SK-N-SH treated with all-trans-retinoic acid at 6 μM for 48 hours (cell line): ENCODE measurements at regions not wholly inside any gene's neighbourhood (a gene's known extent, or its start where the extent isn't known, plus 50 kb on each side); places are given as distances from the start of the nearest gene placed in this dataset.
"Not testable (repeated sequence)": the region's sequence is repeated elsewhere in the genome, so short reads cannot be mapped to it uniquely, and the experiment has no call there.

Experiments
- ATAC-seq: fragments of 200-7000 bp; cut with Tn5 transposase; 3 replicates; pipeline ENCODE4 v1.9.1; 2020; ENCODE audit warnings: mild to moderate bottlenecking, moderate library complexity
- BACH2 ChIP-seq: fragments of 250-450 bp; sonication (Bioruptor Pico); IDR thresholded peaks from 2 replicates; pipeline ENCODE4 v1.9.0; 2021; ENCODE audit warnings: mild to moderate bottlenecking, borderline replicate concordance
- CSDC2 ChIP-seq: fragments of 250-450 bp; sonication (Bioruptor Pico); IDR thresholded peaks from 2 replicates; pipeline ENCODE4 v1.5.0; 2020; ENCODE audit warnings: mild to moderate bottlenecking, moderate library complexity
- CSRNP3 ChIP-seq: fragments of 250-450 bp; sonication (Bioruptor Pico); IDR thresholded peaks from 2 replicates; pipeline ENCODE4 v1.5.1; 2021; ENCODE audit warnings: mild to moderate bottlenecking, moderate library complexity
- ESRRG ChIP-seq: fragments of 250-450 bp; sonication (Bioruptor Pico); IDR thresholded peaks from 2 replicates; pipeline ENCODE4 v1.6.1; 2021; ENCODE audit warnings: mild to moderate bottlenecking
- GLIS3 ChIP-seq: fragments of 250-450 bp; sonication (Bioruptor Pico); IDR thresholded peaks from 2 replicates; pipeline ENCODE4 v1.5.0; 2020; ENCODE audit warnings: mild to moderate bottlenecking, moderate library complexity
- ISL1 ChIP-seq: fragments of 250-450 bp; sonication (Bioruptor Pico); IDR thresholded peaks from 2 replicates; pipeline ENCODE4 v2.1.2; 2022; ENCODE audit warnings: mild to moderate bottlenecking, moderate library complexity
- OSR1 ChIP-seq: fragments of 250-450 bp; sonication (Bioruptor Pico); IDR thresholded peaks from 2 replicates; pipeline ENCODE4 v1.8.0; 2022; ENCODE audit warnings: moderate library complexity, mild to moderate bottlenecking, inconsistent platforms
- POU6F1 ChIP-seq: fragments of 250-450 bp; sonication (Bioruptor Pico); IDR thresholded peaks from 2 replicates; pipeline ENCODE4 v1.8.0; 2021; ENCODE audit warnings: low read depth, mild to moderate bottlenecking, moderate library complexity, borderline replicate concordance
- PPARA ChIP-seq: fragments of 250-450 bp; sonication (Bioruptor Pico); IDR thresholded peaks from 2 replicates; pipeline ENCODE4 v1.5.0; 2020; ENCODE audit warnings: mild to moderate bottlenecking, borderline replicate concordance
- RARB ChIP-seq: fragments of 250-450 bp; sonication (Bioruptor Pico); IDR thresholded peaks from 2 replicates; pipeline ENCODE4 v1.8.0; 2021; ENCODE audit warnings: mild to moderate bottlenecking, moderate library complexity
- SNAI2 ChIP-seq: fragments of 250-450 bp; sonication (Bioruptor Pico); IDR thresholded peaks from 2 replicates; pipeline ENCODE4 v1.5.0; 2020; ENCODE audit warnings: mild to moderate bottlenecking, moderate library complexity
- TSHZ2 ChIP-seq: fragments of 250-450 bp; sonication (Bioruptor Pico); IDR thresholded peaks from 2 replicates; pipeline ENCODE4 v1.5.0; 2020; ENCODE audit warnings: mild to moderate bottlenecking, moderate library complexity
- ZC3H10 ChIP-seq: fragments of 250-450 bp; sonication (Bioruptor Pico); IDR thresholded peaks from 2 replicates; pipeline ENCODE4 v1.5.1; 2021; ENCODE audit warnings: mild to moderate bottlenecking, moderate library complexity
- ZFP3 ChIP-seq: fragments of 250-450 bp; sonication (Bioruptor Pico); IDR thresholded peaks from 2 replicates; pipeline ENCODE4 v1.5.0; 2020; ENCODE audit warnings: mild to moderate bottlenecking, moderate library complexity
- ZFP30 ChIP-seq: fragments of 450-650 bp; formaldehyde crosslinking; IDR thresholded peaks from 2 replicates; pipeline ENCODE4 v1.5.0; 2022; ENCODE audit warnings: mild to moderate bottlenecking, moderate library complexity
- ZNF565 ChIP-seq: fragments of 450-650 bp; formaldehyde crosslinking; conservative IDR thresholded peaks from 2 replicates; pipeline ENCODE4 v1.5.0; 2020; ENCODE audit warnings: low read depth, mild to moderate bottlenecking, moderate library complexity
- ZNF70 ChIP-seq: fragments of 450-650 bp; formaldehyde crosslinking; IDR thresholded peaks from 2 replicates; pipeline ENCODE4 v1.5.0; 2020; ENCODE audit warnings: mild to moderate bottlenecking, moderate library complexity
- ZNF8 ChIP-seq: fragments of 450-650 bp; formaldehyde crosslinking; IDR thresholded peaks from 2 replicates; pipeline ENCODE4 v1.5.0; 2020; ENCODE audit warnings: mild to moderate bottlenecking, moderate library complexity
- TF ChIP-seq, protein P1 (sequence below): fragments of 250-450 bp; sonication (Bioruptor Pico); IDR thresholded peaks from 2 replicates; pipeline ENCODE4 v1.8.0; 2020; ENCODE audit warnings: mild to moderate bottlenecking, moderate library complexity, borderline replicate concordance

DNA sequence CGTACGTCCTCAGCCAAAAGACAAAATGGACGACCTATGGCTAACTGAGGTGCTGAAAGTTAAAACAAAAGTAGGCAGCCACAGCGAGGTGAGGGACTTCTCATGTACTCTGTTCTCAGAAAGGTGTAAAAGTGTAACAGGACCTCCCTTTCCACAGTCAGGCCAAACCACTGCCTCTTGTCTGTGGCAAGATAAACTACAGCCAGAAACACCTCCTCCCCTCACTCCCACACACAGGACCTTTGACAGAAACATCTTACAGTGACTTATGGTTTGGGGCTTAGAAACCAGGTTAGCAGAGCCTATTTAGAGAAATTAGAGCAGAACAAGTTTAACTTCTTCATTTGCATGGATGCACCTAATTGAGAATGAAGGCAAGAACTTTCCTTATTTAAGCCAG lies 499.1 kb upstream of the GRIN3A start:
- ATAC-seq: no peak
- TF ChIP-seq ZC3H10 (CRISPR knock-in tag) (no peak), ZNF565 (CRISPR knock-in tag) (no peak), BACH2 (no peak), ZNF70 (no peak)
- TF ChIP-seq, protein P1, sequence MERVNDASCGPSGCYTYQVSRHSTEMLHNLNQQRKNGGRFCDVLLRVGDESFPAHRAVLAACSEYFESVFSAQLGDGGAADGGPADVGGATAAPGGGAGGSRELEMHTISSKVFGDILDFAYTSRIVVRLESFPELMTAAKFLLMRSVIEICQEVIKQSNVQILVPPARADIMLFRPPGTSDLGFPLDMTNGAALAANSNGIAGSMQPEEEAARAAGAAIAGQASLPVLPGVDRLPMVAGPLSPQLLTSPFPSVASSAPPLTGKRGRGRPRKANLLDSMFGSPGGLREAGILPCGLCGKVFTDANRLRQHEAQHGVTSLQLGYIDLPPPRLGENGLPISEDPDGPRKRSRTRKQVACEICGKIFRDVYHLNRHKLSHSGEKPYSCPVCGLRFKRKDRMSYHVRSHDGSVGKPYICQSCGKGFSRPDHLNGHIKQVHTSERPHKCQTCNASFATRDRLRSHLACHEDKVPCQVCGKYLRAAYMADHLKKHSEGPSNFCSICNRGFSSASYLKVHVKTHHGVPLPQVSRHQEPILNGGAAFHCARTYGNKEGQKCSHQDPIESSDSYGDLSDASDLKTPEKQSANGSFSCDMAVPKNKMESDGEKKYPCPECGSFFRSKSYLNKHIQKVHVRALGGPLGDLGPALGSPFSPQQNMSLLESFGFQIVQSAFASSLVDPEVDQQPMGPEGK (CRISPR knock-in tag): no peak
- TF ChIP-seq, all 23 proteins: peak for 0

GRCh38 chr9:102237094-102237493 lies 498.6 kb upstream of the GRIN3A start:
- TF ChIP-seq ZFP30 (CRISPR knock-in tag) (no peak), OSR1 (CRISPR knock-in tag) (no peak)
- no peak for ATAC-seq

DNA sequence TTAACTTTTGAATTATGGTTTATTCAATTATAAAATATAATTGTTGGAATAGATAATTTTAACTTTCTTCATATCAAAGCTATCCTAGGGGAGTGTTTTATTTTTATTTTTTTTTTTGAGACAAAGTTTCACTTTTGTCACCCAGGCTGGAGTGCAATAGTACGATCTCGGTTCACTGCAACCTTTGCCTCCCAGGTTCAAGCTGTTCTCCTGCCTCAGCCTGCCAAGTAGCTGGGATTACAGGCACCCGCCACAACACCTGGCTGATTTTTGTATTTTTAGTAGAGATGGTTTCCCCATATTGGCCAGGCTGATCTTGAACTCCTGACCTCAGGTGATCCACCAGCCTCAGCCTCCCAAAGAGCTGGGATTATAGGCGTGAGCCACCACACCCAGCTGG lies 489.0 kb upstream of the GRIN3A start:
- ATAC-seq: not testable (repeated sequence)

- no peak for ATAC-seq
- no peak for TF ChIP-seq ZFP30 (CRISPR knock-in tag)
- no peak for TF ChIP-seq ZNF8 (CRISPR knock-in tag)
- no peak for TF ChIP-seq SNAI2 (CRISPR knock-in tag)
- TF ChIP-seq PPARA: no peak
Measured at GRCh38 chr9:102225841-102226441, 487.5 kb upstream of the GRIN3A start.

DNA sequence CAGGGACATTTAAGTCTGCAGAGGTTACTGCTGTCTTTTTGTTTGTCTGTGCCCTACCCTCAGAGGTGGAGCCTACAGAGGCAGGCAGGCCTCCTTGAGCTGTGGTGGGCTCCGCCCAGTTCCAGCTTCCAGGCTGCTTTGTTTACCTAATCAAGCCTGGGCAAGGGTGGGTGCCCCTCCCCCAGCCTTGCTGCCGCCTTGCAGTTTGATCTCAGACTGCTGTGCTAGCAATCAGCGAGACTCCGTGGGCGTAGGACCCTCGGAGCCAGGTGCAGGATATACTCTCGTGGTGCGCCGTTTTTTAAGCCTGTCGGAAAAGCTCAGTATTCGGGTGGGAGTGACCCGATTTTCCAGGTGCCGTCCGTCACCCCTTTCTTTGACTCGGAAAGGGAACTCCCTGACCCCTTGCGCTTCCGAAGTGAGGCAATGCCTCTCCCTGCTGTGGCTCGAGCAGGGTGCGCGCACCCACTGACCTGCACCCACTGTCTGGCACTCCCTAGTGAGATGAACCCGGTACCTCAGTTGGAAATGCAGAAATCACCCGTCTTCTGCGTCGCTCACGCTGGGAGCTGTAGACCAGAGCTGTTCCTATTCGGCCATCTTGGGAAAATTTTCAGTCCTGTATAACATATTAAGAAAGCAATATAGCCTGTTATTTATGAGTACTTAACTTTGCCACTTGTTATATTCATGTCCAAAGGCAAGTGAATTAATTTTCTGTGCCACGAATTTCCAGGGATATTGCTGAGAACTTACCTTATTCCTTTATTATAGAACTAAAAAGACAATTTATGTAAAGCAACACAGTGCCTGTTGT lies 485.1 kb upstream of the GRIN3A start:
- not testable (repeated sequence) for ATAC-seq

DNA sequence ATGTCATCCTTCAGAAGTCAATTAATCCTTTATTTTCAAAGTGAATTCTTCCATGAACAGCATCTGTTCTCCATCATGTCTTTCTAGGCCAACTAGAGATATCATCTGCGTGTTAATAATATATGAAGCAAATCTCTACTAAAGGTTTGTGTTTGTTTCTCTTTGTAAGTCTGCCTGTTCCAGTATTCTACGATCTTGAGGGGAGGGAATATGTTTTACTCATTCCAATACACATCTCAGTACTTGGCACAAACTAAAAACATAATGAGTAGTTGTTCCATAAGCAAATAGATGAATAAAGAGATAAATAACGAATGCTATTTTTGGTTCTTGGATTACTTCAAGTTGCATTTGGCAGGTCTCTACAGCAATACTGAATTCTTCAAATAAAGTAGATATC lies 470.7 kb upstream of the GRIN3A start:
- ATAC-seq: no peak
- TF ChIP-seq ZNF8 (CRISPR knock-in tag) (no peak), ISL1 (CRISPR knock-in tag) (no peak), ZNF70 (no peak), CSRNP3 (CRISPR knock-in tag) (no peak), OSR1 (CRISPR knock-in tag) (no peak), ZNF565 (CRISPR knock-in tag) (no peak), RARB (CRISPR knock-in tag) (no peak), ZC3H10 (CRISPR knock-in tag) (no peak), TSHZ2 (no peak), ZFP3 (no peak), POU6F1 (CRISPR knock-in tag) (no peak), CSDC2 (CRISPR knock-in tag) (no peak), ESRRG (CRISPR knock-in tag) (no peak), GLIS3 (CRISPR knock-in tag) (no peak)
